GM12878 (cell line): ENCODE measurements at regions not wholly inside any gene's neighbourhood (a gene's known extent, or its start where the extent isn't known, plus 50 kb on each side); places are given as distances from the start of the nearest gene placed in this dataset.

Source experiments
- CHD2 ChIP-seq: IDR thresholded peaks from 2 replicates; pipeline ENCODE4 v1.6.1; 2011; ENCODE audit warnings: low read depth, low read length, improper control_type of control experiment, borderline replicate concordance
- CTCF ChIP-seq, 3 experiments: IDR thresholded peaks in 2 of 3; conservative IDR thresholded peaks in 1 of 3; 2 replicates each; pipeline ENCODE4 v1.5.1; 2011; ENCODE audit warnings: low read depth in 3 of 3, low read length in 3 of 3, mild to moderate bottlenecking in 3 of 3, control low read depth in 2 of 3, moderate library complexity in 2 of 3, inconsistent platforms in 1 of 3, mixed read lengths in 1 of 3; ENCODE audit not compliant: control insufficient read depth in 2 of 3, insufficient read depth in 1 of 3; ENCODE audit errors: extremely low read depth in 1 of 3
- HCFC1 ChIP-seq: fragments of 150-350 bp; IDR thresholded peaks from 2 replicates; pipeline ENCODE4 v1.6.1; 2014; ENCODE audit warnings: low read length
- HDGF ChIP-seq: fragments of 450-650 bp; IDR thresholded peaks from 2 replicates; pipeline ENCODE4 v1.6.1; 2016; ENCODE audit warnings: antibody characterized with exemption
- JUND ChIP-seq: IDR thresholded peaks from 2 replicates; pipeline ENCODE4 v1.6.1; 2012; ENCODE audit warnings: low read depth, mild to moderate bottlenecking, low read length, improper control_type of control experiment, moderate library complexity
- PAX5 ChIP-seq: IDR thresholded peaks from 2 replicates; pipeline ENCODE4 v1.6.1; 2011; ENCODE audit warnings: low read depth, low read length, borderline replicate concordance

DNA sequence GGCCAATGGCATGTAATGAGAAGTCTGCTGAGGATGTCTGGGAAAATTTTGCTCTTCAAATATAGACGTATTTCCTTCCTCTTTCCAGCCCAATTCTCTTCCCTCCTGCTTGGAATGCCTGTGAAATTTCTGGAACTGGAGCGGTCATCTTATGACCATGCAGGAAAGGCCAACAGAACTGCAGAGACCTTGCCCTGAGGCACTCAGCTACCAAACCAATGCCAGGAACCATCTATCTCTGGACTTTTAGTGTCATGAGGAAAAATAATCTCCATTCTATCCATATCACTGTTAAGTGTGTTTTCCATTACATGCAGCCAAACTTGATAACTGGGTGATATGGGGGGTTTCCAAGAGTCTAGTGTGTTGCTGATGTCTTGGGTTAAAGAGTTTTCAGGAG lies 363.7 kb downstream of the SLC4A3 start:
- TF ChIP-seq CTCF (IDR thresholded peaks at IDR 0.05 in 2 of 3, conservative IDR thresholded peaks at IDR 0.05 in 1 of 3; ENCODE audit: control insufficient read depth in 2 of 3, extremely low read depth in 1 of 3, insufficient read depth in 1 of 3, low read depth in 3 of 3, low read length in 3 of 3), result no peak
- no peak for TF ChIP-seq HDGF
- no peak for TF ChIP-seq CHD2
- no peak for TF ChIP-seq JUND
- TF ChIP-seq HCFC1, result no peak
- no peak for TF ChIP-seq PAX5
